SK-N-SH treated with all-trans-retinoic acid at 6 μM for 48 hours (cell line): ENCODE measurements at regions not wholly inside any gene's neighbourhood (a gene's known extent, or its start where the extent isn't known, plus 50 kb on each side); places are given as distances from the start of the nearest gene placed in this dataset.

Experiments
- ATAC-seq: fragments of 200-7000 bp; cut with Tn5 transposase; 3 replicates; pipeline ENCODE4 v1.9.1; 2020; ENCODE audit warnings: mild to moderate bottlenecking, moderate library complexity
- ARNTL ChIP-seq: fragments of 450-650 bp; formaldehyde crosslinking; IDR thresholded peaks from 2 replicates; pipeline ENCODE4 v1.5.0; 2020; ENCODE audit warnings: low read depth, mild to moderate bottlenecking, moderate library complexity, borderline replicate concordance
- BACH2 ChIP-seq: fragments of 250-450 bp; sonication (Bioruptor Pico); IDR thresholded peaks from 2 replicates; pipeline ENCODE4 v1.9.0; 2021; ENCODE audit warnings: mild to moderate bottlenecking, borderline replicate concordance
- CSDC2 ChIP-seq: fragments of 250-450 bp; sonication (Bioruptor Pico); IDR thresholded peaks from 2 replicates; pipeline ENCODE4 v1.5.0; 2020; ENCODE audit warnings: mild to moderate bottlenecking, moderate library complexity
- ESRRG ChIP-seq: fragments of 250-450 bp; sonication (Bioruptor Pico); IDR thresholded peaks from 2 replicates; pipeline ENCODE4 v1.6.1; 2021; ENCODE audit warnings: mild to moderate bottlenecking
- GLIS3 ChIP-seq: fragments of 250-450 bp; sonication (Bioruptor Pico); IDR thresholded peaks from 2 replicates; pipeline ENCODE4 v1.5.0; 2020; ENCODE audit warnings: mild to moderate bottlenecking, moderate library complexity
- ISL1 ChIP-seq: fragments of 250-450 bp; sonication (Bioruptor Pico); IDR thresholded peaks from 2 replicates; pipeline ENCODE4 v2.1.2; 2022; ENCODE audit warnings: mild to moderate bottlenecking, moderate library complexity
- OSR1 ChIP-seq: fragments of 250-450 bp; sonication (Bioruptor Pico); IDR thresholded peaks from 2 replicates; pipeline ENCODE4 v1.8.0; 2022; ENCODE audit warnings: moderate library complexity, mild to moderate bottlenecking, inconsistent platforms
- PPARA ChIP-seq: fragments of 250-450 bp; sonication (Bioruptor Pico); IDR thresholded peaks from 2 replicates; pipeline ENCODE4 v1.5.0; 2020; ENCODE audit warnings: mild to moderate bottlenecking, borderline replicate concordance
- SNAI2 ChIP-seq: fragments of 250-450 bp; sonication (Bioruptor Pico); IDR thresholded peaks from 2 replicates; pipeline ENCODE4 v1.5.0; 2020; ENCODE audit warnings: mild to moderate bottlenecking, moderate library complexity
- TCF4 ChIP-seq: fragments of 250-450 bp; sonication (Bioruptor Pico); IDR thresholded peaks from 2 replicates; pipeline ENCODE4 v1.8.0; 2021; ENCODE audit warnings: mild to moderate bottlenecking, moderate library complexity, borderline replicate concordance
- ZC3H10 ChIP-seq: fragments of 250-450 bp; sonication (Bioruptor Pico); IDR thresholded peaks from 2 replicates; pipeline ENCODE4 v1.5.1; 2021; ENCODE audit warnings: mild to moderate bottlenecking, moderate library complexity
- ZFP30 ChIP-seq: fragments of 450-650 bp; formaldehyde crosslinking; IDR thresholded peaks from 2 replicates; pipeline ENCODE4 v1.5.0; 2022; ENCODE audit warnings: mild to moderate bottlenecking, moderate library complexity
- ZNF70 ChIP-seq: fragments of 450-650 bp; formaldehyde crosslinking; IDR thresholded peaks from 2 replicates; pipeline ENCODE4 v1.5.0; 2020; ENCODE audit warnings: mild to moderate bottlenecking, moderate library complexity
- ZNF8 ChIP-seq: fragments of 450-650 bp; formaldehyde crosslinking; IDR thresholded peaks from 2 replicates; pipeline ENCODE4 v1.5.0; 2020; ENCODE audit warnings: mild to moderate bottlenecking, moderate library complexity
- TF ChIP-seq, protein P1 (sequence below): fragments of 250-450 bp; sonication (Bioruptor Pico); IDR thresholded peaks from 2 replicates; pipeline ENCODE4 v1.5.1; 2021; ENCODE audit warnings: mild to moderate bottlenecking, moderate library complexity
- TF ChIP-seq, protein P2 (sequence below): fragments of 250-450 bp; sonication (Bioruptor Pico); IDR thresholded peaks from 2 replicates; pipeline ENCODE4 v1.8.0; 2020; ENCODE audit warnings: mild to moderate bottlenecking, moderate library complexity, borderline replicate concordance
- TF ChIP-seq, protein P3 (sequence below): fragments of 250-450 bp; sonication (Bioruptor Pico); IDR thresholded peaks from 2 replicates; pipeline ENCODE4 v1.5.1; 2020; ENCODE audit warnings: low read depth, mild to moderate bottlenecking, moderate library complexity
- TF ChIP-seq, protein P4 (sequence below): fragments of 250-450 bp; sonication (Bioruptor Pico); IDR thresholded peaks from 2 replicates; pipeline ENCODE4 v1.5.0; 2020; ENCODE audit warnings: mild to moderate bottlenecking, moderate library complexity
- TF ChIP-seq, protein P5 (sequence below): fragments of 250-450 bp; sonication (Bioruptor Pico); IDR thresholded peaks from 2 replicates; pipeline ENCODE4 v1.8.0; 2021; ENCODE audit warnings: low read depth, mild to moderate bottlenecking, moderate library complexity, borderline replicate concordance

DNA sequence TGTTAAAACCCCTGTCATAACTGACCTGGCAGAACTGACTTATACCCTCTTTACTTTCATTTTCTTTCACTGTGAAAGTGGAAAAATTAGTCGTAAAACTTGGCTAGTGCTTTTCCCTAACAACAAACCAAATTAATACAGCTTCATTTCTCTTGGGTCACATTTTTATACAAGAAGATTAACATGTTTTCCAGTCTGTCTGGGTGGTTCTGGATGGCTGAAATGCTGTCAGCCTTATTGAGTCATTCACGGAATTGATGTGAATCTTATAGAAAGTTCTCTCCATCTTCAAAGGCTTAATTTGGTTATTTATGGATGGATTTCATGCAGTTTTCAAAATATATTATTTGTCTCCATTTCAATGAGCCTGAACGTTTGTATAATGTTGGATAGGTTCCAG, 440.0 kb downstream of the KCTD12 start:
- ATAC-seq, result no peak
- TF ChIP-seq ZNF70 (CRISPR knock-in tag), result no peak
- no peak for TF ChIP-seq ZNF8 (CRISPR knock-in tag)
- TF ChIP-seq, protein P1, sequence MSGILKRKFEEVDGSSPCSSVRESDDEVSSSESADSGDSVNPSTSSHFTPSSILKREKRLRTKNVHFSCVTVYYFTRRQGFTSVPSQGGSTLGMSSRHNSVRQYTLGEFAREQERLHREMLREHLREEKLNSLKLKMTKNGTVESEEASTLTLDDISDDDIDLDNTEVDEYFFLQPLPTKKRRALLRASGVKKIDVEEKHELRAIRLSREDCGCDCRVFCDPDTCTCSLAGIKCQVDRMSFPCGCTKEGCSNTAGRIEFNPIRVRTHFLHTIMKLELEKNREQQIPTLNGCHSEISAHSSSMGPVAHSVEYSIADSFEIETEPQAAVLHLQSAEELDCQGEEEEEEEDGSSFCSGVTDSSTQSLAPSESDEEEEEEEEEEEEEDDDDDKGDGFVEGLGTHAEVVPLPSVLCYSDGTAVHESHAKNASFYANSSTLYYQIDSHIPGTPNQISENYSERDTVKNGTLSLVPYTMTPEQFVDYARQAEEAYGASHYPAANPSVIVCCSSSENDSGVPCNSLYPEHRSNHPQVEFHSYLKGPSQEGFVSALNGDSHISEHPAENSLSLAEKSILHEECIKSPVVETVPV (CRISPR knock-in tag), result no peak
- TF ChIP-seq CSDC2 (CRISPR knock-in tag), result no peak
- no peak for TF ChIP-seq ZFP30 (CRISPR knock-in tag)
- no peak for TF ChIP-seq SNAI2
- TF ChIP-seq, protein P2, sequence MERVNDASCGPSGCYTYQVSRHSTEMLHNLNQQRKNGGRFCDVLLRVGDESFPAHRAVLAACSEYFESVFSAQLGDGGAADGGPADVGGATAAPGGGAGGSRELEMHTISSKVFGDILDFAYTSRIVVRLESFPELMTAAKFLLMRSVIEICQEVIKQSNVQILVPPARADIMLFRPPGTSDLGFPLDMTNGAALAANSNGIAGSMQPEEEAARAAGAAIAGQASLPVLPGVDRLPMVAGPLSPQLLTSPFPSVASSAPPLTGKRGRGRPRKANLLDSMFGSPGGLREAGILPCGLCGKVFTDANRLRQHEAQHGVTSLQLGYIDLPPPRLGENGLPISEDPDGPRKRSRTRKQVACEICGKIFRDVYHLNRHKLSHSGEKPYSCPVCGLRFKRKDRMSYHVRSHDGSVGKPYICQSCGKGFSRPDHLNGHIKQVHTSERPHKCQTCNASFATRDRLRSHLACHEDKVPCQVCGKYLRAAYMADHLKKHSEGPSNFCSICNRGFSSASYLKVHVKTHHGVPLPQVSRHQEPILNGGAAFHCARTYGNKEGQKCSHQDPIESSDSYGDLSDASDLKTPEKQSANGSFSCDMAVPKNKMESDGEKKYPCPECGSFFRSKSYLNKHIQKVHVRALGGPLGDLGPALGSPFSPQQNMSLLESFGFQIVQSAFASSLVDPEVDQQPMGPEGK (CRISPR knock-in tag), result no peak
- no peak for TF ChIP-seq BACH2 (CRISPR knock-in tag)

DNA sequence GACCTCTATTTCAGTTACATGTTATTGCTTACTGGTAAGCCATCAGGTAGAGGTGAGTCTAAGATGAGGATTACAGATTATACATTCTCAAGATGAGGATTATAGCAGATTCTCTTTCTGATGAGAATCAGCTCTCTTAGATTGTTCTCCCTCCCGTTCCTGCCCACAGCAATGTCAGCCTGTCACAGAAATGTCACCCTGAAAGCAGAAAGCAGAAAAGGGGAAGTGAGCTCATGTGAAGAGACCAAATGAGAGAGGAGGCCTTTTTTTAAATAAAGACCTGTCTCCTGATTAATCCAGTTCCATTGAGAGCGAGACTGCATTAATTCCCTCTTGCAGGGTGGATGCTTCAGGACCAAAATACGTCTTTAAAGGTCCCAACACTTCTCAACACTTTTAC, 445.6 kb downstream of the KCTD12 start:
- no peak for TF ChIP-seq PPARA (CRISPR knock-in tag)
- TF ChIP-seq, protein P3, sequence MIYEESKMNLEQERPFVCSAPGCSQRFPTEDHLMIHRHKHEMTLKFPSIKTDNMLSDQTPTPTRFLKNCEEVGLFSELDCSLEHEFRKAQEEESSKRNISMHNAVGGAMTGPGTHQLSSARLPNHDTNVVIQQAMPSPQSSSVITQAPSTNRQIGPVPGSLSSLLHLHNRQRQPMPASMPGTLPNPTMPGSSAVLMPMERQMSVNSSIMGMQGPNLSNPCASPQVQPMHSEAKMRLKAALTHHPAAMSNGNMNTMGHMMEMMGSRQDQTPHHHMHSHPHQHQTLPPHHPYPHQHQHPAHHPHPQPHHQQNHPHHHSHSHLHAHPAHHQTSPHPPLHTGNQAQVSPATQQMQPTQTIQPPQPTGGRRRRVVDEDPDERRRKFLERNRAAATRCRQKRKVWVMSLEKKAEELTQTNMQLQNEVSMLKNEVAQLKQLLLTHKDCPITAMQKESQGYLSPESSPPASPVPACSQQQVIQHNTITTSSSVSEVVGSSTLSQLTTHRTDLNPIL (CRISPR knock-in tag), result no peak
- TF ChIP-seq TCF4 (CRISPR knock-in tag), result no peak
- TF ChIP-seq GLIS3 (CRISPR knock-in tag), result no peak
- TF ChIP-seq ZNF8 (CRISPR knock-in tag), result no peak
- no peak for ATAC-seq

DNA sequence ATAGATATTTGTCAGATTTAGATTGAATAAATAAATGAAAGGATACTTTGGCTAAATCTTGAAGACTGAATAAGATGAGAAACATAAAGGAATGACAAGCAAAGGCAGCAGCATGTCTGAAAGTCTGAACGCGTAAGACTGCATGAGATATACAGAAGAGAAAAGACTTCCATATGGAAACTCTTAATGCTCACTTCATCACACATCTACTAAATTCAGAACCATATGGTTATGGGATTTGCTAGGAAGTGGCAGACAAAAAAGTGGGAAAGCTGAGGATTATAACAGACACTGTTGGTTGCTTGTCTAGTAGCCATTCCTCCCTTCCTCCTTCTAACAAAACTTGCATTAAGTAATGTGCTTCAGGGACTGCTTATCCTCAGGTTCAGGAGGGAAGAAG, 446.7 kb downstream of the KCTD12 start:
- TF ChIP-seq, protein P4, sequence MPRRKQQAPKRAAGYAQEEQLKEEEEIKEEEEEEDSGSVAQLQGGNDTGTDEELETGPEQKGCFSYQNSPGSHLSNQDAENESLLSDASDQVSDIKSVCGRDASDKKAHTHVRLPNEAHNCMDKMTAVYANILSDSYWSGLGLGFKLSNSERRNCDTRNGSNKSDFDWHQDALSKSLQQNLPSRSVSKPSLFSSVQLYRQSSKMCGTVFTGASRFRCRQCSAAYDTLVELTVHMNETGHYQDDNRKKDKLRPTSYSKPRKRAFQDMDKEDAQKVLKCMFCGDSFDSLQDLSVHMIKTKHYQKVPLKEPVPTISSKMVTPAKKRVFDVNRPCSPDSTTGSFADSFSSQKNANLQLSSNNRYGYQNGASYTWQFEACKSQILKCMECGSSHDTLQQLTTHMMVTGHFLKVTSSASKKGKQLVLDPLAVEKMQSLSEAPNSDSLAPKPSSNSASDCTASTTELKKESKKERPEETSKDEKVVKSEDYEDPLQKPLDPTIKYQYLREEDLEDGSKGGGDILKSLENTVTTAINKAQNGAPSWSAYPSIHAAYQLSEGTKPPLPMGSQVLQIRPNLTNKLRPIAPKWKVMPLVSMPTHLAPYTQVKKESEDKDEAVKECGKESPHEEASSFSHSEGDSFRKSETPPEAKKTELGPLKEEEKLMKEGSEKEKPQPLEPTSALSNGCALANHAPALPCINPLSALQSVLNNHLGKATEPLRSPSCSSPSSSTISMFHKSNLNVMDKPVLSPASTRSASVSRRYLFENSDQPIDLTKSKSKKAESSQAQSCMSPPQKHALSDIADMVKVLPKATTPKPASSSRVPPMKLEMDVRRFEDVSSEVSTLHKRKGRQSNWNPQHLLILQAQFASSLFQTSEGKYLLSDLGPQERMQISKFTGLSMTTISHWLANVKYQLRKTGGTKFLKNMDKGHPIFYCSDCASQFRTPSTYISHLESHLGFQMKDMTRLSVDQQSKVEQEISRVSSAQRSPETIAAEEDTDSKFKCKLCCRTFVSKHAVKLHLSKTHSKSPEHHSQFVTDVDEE (CRISPR knock-in tag), result no peak
- TF ChIP-seq, protein P2 (CRISPR knock-in tag), result no peak
- no peak for TF ChIP-seq TCF4 (CRISPR knock-in tag)
- ATAC-seq, result no peak

DNA sequence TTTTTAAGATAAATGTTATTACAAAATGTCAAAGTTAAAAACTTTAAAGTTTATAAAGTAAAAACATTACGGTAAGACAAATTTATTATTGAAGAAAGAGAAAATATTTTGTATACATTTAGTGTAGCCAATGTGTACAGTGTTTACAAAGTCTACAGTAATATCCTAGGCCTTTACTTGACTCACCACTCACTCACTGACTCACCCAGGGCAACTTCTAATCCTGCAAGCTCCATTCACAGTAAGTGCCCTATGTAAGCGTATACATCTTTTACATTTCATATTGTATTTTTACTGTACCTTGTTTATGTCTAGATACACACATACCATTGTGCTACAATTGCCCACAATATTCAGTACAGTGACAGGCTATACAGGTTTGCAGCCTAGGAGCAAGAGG, 448.2 kb downstream of the KCTD12 start:
- ATAC-seq, result no peak
- no peak for TF ChIP-seq GLIS3 (CRISPR knock-in tag)
- no peak for TF ChIP-seq ZFP30 (CRISPR knock-in tag)
- TF ChIP-seq, protein P2 (CRISPR knock-in tag), result no peak
- TF ChIP-seq OSR1 (CRISPR knock-in tag), result no peak
- no peak for TF ChIP-seq TCF4 (CRISPR knock-in tag)
- TF ChIP-seq, protein P1 (CRISPR knock-in tag), result no peak
- TF ChIP-seq, protein P3 (CRISPR knock-in tag), result no peak
- no peak for TF ChIP-seq CSDC2 (CRISPR knock-in tag)
- no peak for TF ChIP-seq ARNTL (CRISPR knock-in tag)
- TF ChIP-seq PPARA (CRISPR knock-in tag), result no peak
- TF ChIP-seq ZC3H10, result no peak
- TF ChIP-seq, protein P5, sequence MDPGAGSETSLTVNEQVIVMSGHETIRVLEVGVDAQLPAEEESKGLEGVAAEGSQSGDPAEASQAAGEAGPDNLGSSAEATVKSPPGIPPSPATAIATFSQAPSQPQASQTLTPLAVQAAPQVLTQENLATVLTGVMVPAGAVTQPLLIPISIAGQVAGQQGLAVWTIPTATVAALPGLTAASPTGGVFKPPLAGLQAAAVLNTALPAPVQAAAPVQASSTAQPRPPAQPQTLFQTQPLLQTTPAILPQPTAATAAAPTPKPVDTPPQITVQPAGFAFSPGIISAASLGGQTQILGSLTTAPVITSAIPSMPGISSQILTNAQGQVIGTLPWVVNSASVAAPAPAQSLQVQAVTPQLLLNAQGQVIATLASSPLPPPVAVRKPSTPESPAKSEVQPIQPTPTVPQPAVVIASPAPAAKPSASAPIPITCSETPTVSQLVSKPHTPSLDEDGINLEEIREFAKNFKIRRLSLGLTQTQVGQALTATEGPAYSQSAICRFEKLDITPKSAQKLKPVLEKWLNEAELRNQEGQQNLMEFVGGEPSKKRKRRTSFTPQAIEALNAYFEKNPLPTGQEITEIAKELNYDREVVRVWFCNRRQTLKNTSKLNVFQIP (CRISPR knock-in tag), result no peak
- no peak for TF ChIP-seq SNAI2
- no peak for TF ChIP-seq ISL1 (CRISPR knock-in tag)
- no peak for TF ChIP-seq ESRRG (CRISPR knock-in tag)
